ENCODE measurements at regions not wholly inside any gene's neighbourhood (a gene's known extent, or its start where the extent isn't known, plus 50 kb on each side); places are given as distances from the start of the nearest gene placed in this dataset.

DNA sequence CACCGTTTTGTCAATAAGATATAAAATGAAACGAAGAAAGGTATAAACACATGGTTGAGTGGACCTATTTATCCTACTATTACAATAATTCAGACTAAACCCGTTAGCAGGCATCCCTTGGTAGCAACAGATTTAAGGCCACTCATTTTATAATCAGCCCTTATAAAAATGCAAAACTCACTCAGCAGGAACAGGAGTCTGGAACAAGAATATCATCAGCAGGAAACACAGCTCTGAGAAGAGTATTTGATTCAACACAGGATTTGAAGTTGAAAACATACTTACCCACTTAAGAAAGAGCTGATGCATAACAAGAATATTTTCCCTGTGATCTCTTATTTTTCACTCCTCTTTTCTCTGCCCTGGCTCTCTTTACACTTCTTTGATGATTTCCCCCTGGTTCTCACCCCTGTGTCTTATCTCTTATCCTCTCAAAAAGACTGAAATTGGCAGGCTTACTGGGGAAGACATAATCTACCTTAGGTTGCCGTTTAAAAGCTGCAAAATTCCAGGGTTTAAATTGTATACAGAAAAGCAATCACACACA is 1722.7 kb downstream of the SLITRK5 start:
- TF ChIP-seq, protein P1, sequence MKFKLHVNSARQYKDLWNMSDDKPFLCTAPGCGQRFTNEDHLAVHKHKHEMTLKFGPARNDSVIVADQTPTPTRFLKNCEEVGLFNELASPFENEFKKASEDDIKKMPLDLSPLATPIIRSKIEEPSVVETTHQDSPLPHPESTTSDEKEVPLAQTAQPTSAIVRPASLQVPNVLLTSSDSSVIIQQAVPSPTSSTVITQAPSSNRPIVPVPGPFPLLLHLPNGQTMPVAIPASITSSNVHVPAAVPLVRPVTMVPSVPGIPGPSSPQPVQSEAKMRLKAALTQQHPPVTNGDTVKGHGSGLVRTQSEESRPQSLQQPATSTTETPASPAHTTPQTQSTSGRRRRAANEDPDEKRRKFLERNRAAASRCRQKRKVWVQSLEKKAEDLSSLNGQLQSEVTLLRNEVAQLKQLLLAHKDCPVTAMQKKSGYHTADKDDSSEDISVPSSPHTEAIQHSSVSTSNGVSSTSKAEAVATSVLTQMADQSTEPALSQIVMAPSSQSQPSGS (CRISPR knock-in tag; IDR thresholded peaks at IDR 0.05; ENCODE audit: borderline replicate concordance, low read depth), result no peak
- TF ChIP-seq ZNF138 (CRISPR knock-in tag; conservative IDR thresholded peaks at IDR 0.05) (no peak), ZNF263 (CRISPR knock-in tag; IDR thresholded peaks at IDR 0.05; ENCODE audit: low read depth) (no peak), NR3C1 (CRISPR knock-in tag; conservative IDR thresholded peaks at IDR 0.05; ENCODE audit: low read depth) (no peak), JAZF1 (CRISPR knock-in tag; IDR thresholded peaks at IDR 0.05) (no peak), FOXJ3 (CRISPR knock-in tag; IDR thresholded peaks at IDR 0.05; ENCODE audit: borderline replicate concordance) (no peak), ZNF232 (CRISPR knock-in tag; IDR thresholded peaks at IDR 0.05) (no peak), KAT7 (CRISPR knock-in tag; IDR thresholded peaks at IDR 0.05; ENCODE audit: borderline replicate concordance) (no peak)
- TF ChIP-seq, protein P2, sequence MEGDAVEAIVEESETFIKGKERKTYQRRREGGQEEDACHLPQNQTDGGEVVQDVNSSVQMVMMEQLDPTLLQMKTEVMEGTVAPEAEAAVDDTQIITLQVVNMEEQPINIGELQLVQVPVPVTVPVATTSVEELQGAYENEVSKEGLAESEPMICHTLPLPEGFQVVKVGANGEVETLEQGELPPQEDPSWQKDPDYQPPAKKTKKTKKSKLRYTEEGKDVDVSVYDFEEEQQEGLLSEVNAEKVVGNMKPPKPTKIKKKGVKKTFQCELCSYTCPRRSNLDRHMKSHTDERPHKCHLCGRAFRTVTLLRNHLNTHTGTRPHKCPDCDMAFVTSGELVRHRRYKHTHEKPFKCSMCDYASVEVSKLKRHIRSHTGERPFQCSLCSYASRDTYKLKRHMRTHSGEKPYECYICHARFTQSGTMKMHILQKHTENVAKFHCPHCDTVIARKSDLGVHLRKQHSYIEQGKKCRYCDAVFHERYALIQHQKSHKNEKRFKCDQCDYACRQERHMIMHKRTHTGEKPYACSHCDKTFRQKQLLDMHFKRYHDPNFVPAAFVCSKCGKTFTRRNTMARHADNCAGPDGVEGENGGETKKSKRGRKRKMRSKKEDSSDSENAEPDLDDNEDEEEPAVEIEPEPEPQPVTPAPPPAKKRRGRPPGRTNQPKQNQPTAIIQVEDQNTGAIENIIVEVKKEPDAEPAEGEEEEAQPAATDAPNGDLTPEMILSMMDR (IDR thresholded peaks at IDR 0.05), result no peak
- TF ChIP-seq, protein P3, sequence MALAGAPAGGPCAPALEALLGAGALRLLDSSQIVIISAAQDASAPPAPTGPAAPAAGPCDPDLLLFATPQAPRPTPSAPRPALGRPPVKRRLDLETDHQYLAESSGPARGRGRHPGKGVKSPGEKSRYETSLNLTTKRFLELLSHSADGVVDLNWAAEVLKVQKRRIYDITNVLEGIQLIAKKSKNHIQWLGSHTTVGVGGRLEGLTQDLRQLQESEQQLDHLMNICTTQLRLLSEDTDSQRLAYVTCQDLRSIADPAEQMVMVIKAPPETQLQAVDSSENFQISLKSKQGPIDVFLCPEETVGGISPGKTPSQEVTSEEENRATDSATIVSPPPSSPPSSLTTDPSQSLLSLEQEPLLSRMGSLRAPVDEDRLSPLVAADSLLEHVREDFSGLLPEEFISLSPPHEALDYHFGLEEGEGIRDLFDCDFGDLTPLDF (CRISPR knock-in tag; IDR thresholded peaks at IDR 0.05), result no peak
- TF ChIP-seq, protein P4, sequence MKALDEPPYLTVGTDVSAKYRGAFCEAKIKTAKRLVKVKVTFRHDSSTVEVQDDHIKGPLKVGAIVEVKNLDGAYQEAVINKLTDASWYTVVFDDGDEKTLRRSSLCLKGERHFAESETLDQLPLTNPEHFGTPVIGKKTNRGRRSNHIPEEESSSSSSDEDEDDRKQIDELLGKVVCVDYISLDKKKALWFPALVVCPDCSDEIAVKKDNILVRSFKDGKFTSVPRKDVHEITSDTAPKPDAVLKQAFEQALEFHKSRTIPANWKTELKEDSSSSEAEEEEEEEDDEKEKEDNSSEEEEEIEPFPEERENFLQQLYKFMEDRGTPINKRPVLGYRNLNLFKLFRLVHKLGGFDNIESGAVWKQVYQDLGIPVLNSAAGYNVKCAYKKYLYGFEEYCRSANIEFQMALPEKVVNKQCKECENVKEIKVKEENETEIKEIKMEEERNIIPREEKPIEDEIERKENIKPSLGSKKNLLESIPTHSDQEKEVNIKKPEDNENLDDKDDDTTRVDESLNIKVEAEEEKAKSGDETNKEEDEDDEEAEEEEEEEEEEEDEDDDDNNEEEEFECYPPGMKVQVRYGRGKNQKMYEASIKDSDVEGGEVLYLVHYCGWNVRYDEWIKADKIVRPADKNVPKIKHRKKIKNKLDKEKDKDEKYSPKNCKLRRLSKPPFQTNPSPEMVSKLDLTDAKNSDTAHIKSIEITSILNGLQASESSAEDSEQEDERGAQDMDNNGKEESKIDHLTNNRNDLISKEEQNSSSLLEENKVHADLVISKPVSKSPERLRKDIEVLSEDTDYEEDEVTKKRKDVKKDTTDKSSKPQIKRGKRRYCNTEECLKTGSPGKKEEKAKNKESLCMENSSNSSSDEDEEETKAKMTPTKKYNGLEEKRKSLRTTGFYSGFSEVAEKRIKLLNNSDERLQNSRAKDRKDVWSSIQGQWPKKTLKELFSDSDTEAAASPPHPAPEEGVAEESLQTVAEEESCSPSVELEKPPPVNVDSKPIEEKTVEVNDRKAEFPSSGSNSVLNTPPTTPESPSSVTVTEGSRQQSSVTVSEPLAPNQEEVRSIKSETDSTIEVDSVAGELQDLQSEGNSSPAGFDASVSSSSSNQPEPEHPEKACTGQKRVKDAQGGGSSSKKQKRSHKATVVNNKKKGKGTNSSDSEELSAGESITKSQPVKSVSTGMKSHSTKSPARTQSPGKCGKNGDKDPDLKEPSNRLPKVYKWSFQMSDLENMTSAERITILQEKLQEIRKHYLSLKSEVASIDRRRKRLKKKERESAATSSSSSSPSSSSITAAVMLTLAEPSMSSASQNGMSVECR (CRISPR knock-in tag; IDR thresholded peaks at IDR 0.05; ENCODE audit: borderline replicate concordance), result no peak
- TF ChIP-seq, protein P5, sequence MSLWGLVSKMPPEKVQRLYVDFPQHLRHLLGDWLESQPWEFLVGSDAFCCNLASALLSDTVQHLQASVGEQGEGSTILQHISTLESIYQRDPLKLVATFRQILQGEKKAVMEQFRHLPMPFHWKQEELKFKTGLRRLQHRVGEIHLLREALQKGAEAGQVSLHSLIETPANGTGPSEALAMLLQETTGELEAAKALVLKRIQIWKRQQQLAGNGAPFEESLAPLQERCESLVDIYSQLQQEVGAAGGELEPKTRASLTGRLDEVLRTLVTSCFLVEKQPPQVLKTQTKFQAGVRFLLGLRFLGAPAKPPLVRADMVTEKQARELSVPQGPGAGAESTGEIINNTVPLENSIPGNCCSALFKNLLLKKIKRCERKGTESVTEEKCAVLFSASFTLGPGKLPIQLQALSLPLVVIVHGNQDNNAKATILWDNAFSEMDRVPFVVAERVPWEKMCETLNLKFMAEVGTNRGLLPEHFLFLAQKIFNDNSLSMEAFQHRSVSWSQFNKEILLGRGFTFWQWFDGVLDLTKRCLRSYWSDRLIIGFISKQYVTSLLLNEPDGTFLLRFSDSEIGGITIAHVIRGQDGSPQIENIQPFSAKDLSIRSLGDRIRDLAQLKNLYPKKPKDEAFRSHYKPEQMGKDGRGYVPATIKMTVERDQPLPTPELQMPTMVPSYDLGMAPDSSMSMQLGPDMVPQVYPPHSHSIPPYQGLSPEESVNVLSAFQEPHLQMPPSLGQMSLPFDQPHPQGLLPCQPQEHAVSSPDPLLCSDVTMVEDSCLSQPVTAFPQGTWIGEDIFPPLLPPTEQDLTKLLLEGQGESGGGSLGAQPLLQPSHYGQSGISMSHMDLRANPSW (CRISPR knock-in tag; conservative IDR thresholded peaks at IDR 0.05; ENCODE audit: low read depth), result no peak
- TF ChIP-seq, protein P6, sequence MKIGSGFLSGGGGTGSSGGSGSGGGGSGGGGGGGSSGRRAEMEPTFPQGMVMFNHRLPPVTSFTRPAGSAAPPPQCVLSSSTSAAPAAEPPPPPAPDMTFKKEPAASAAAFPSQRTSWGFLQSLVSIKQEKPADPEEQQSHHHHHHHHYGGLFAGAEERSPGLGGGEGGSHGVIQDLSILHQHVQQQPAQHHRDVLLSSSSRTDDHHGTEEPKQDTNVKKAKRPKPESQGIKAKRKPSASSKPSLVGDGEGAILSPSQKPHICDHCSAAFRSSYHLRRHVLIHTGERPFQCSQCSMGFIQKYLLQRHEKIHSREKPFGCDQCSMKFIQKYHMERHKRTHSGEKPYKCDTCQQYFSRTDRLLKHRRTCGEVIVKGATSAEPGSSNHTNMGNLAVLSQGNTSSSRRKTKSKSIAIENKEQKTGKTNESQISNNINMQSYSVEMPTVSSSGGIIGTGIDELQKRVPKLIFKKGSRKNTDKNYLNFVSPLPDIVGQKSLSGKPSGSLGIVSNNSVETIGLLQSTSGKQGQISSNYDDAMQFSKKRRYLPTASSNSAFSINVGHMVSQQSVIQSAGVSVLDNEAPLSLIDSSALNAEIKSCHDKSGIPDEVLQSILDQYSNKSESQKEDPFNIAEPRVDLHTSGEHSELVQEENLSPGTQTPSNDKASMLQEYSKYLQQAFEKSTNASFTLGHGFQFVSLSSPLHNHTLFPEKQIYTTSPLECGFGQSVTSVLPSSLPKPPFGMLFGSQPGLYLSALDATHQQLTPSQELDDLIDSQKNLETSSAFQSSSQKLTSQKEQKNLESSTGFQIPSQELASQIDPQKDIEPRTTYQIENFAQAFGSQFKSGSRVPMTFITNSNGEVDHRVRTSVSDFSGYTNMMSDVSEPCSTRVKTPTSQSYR (CRISPR knock-in tag; IDR thresholded peaks at IDR 0.05), result no peak
